A673 (cell line): ENCODE measurements at regions not wholly inside any gene's neighbourhood (a gene's known extent, or its start where the extent isn't known, plus 50 kb on each side); places are given as distances from the start of the nearest gene placed in this dataset.

Source experiments
- BruUV-seq: library from RNA; stranded (reverse); fragments of 400-500 nt; replicated peaks from 2 replicates; lab custom pipeline; 2021; lab: Mats Ljungman, UMichigan
- CTCF ChIA-PET: fragments of 300-600 bp; sonication (Branson Sonifier 250); formaldehyde crosslinking; loops from one replicate; lab custom pipeline; 2022; ENCODE audit warnings: antibody characterized with exemption; lab: Charles Lee
- POLR2A ChIA-PET: fragments of 300-600 bp; sonication (Branson Sonifier 250); formaldehyde crosslinking; loops from one replicate; lab custom pipeline; 2022; ENCODE audit warnings: antibody characterized with exemption; ENCODE audit not compliant: low non-redundant PET; lab: Charles Lee
- DNase-seq: peaks from one replicate; pipeline ENCODE4 v3.0.0-alpha.2; 2015; ENCODE audit warnings: low spot score
- H3K27ac ChIP-seq: fragments of 200-600 bp; sonication (generic); 2 replicates; pipeline ENCODE4 v1.5.1; 2016; ENCODE audit warnings: mixed run types, low read depth, mild to moderate bottlenecking, mixed read lengths, antibody characterized with exemption, low read length; ENCODE audit not compliant: poor library complexity, severe bottlenecking
- H3K27me3 ChIP-seq: fragments of 200-600 bp; sonication (generic); replicated peaks from 2 replicates; pipeline ENCODE4 v1.6.1; 2017; ENCODE audit warnings: mixed run types, low read depth, mild to moderate bottlenecking, mixed read lengths, antibody characterized with exemption, low read length; ENCODE audit not compliant: insufficient read depth, poor library complexity
- H3K36me3 ChIP-seq: fragments of 200-600 bp; sonication (generic); 2 replicates; pipeline ENCODE4 v1.6.1; 2016; ENCODE audit warnings: mixed run types, mild to moderate bottlenecking, mixed read lengths, antibody characterized with exemption, low read length; ENCODE audit not compliant: insufficient read depth, poor library complexity, severe bottlenecking
- H3K4me1 ChIP-seq: fragments of 200-600 bp; sonication (generic); 2 replicates; pipeline ENCODE4 v1.6.1; 2017; ENCODE audit warnings: mixed run types, mild to moderate bottlenecking, mixed read lengths, antibody characterized with exemption, low read length; ENCODE audit not compliant: insufficient read depth, poor library complexity, severe bottlenecking
- H3K4me3 ChIP-seq: fragments of 200-600 bp; sonication (generic); 2 replicates; pipeline ENCODE4 v1.5.1; 2016; ENCODE audit warnings: low read depth, mixed run types, mild to moderate bottlenecking, mixed read lengths, low read length; ENCODE audit not compliant: poor library complexity, severe bottlenecking
- H3K9me3 ChIP-seq: fragments of 200-600 bp; sonication (generic); 2 replicates; pipeline ENCODE4 v1.6.1; 2016; ENCODE audit warnings: mixed run types, low read depth, mild to moderate bottlenecking, mixed read lengths, antibody characterized with exemption, low read length; ENCODE audit not compliant: poor library complexity, severe bottlenecking
- CTCF ChIP-seq: fragments of 300-800, 200-600 bp; sonication (generic); conservative IDR thresholded peaks from 2 replicates; pipeline ENCODE4 v1.5.1; 2017; ENCODE audit warnings: low read depth, mild to moderate bottlenecking, antibody characterized with exemption, low read length, moderate library complexity, mixed read lengths
- EZH2 ChIP-seq: fragments of 200-600 bp; sonication (generic); IDR thresholded peaks from 2 replicates; pipeline ENCODE4 v1.6.1; 2017; ENCODE audit warnings: borderline replicate concordance, low read depth, mild to moderate bottlenecking, mixed read lengths, antibody characterized with exemption, low read length; ENCODE audit not compliant: poor library complexity, severe bottlenecking
- intact Hi-C: fragments of 100-400 bp; cut with micrococcal nuclease; formaldehyde crosslinking; loops from one replicate; pipeline ENCODE4 v1.10.0; 2022; ENCODE audit not compliant: unreplicated experiment

- intact Hi-C loops: no loop called here
- POLR2A ChIA-PET: interaction anchor here (0.7 kb wide), 1 partner anchor 244 kb away, joined by 4 read pairs; no protein-coding TSS in a partner anchor
- no peak overlapping the region for H3K27ac ChIP-seq
These were observed 728.0 kb upstream of the C9orf72 start for GRCh38 chr9:28301281-28301680.

GRCh38 chr9:28317745-28318144 lies 744.5 kb upstream of the C9orf72 start:
- no TSS peak for BruUV-seq
- H3K27ac ChIP-seq: no peak overlapping the region
- POLR2A ChIA-PET: no interaction called here
- CTCF ChIA-PET: no interaction called here
- intact Hi-C loops: no loop called here
- no peaks in the 10 kb centered on the region for H3K9me3 ChIP-seq
- DNase-seq: no peak
- no peaks in the 10 kb centered on the region for H3K27me3 ChIP-seq
- no peak for TF ChIP-seq EZH2
- no peak for TF ChIP-seq CTCF
- no peaks in the 10 kb centered on the region for H3K36me3 ChIP-seq
- no peak overlapping the region for H3K4me3 ChIP-seq
- no peaks in the 10 kb centered on the region for H3K4me1 ChIP-seq

More at GRCh38 chr9:28301281-28301680, 728.0 kb upstream of the C9orf72 start:
- no peak for TF ChIP-seq EZH2
- TF ChIP-seq CTCF: no peak
- no peak overlapping the region for H3K4me3 ChIP-seq
- no peak for DNase-seq
- BruUV-seq: no TSS peak
- H3K36me3 ChIP-seq: no peaks in the 10 kb centered on the region
- no peaks in the 10 kb centered on the region for H3K9me3 ChIP-seq
- CTCF ChIA-PET: no interaction called here
- H3K27me3 ChIP-seq: no peaks in the 10 kb centered on the region
- no peaks in the 10 kb centered on the region for H3K4me1 ChIP-seq

GRCh38 chr9:28318515-28318914 lies 745.2 kb upstream of the C9orf72 start:
- Histone ChIP-seq H3K4me3 (no peak overlapping the region), H3K4me1 (no peaks in the 10 kb centered on the region), H3K36me3 (no peaks in the 10 kb centered on the region), H3K9me3 (no peaks in the 10 kb centered on the region), H3K27me3 (no peaks in the 10 kb centered on the region), H3K27ac (no peak overlapping the region)
- no peak for TF ChIP-seq EZH2
- no peak for TF ChIP-seq CTCF
- DNase-seq: no peak
- ChIA-PET CTCF (no interaction called here), POLR2A (no interaction called here)
- intact Hi-C loops: no loop called here
- no TSS peak for BruUV-seq
